ENCODE measurements at regions not wholly inside any gene's neighbourhood (a gene's known extent, or its start where the extent isn't known, plus 50 kb on each side); places are given as distances from the start of the nearest gene placed in this dataset.

- Histone ChIP-seq H3K9me3 (replicated peaks; ENCODE audit: control insufficient read depth, insufficient read depth, low read length) (peaks cover 1% of the 10 kb centered on the region), H4K20me1 (replicated peaks; ENCODE audit: control insufficient read depth, extremely low read depth, insufficient read depth, low read length) (no peaks in the 10 kb centered on the region), H3K4me3 (replicated peaks in 1 of 3; ENCODE audit: insufficient read depth in 1 of 3, low read depth in 1 of 3, low read length in 3 of 3) (no peak overlapping the region), H3K4me2 (ENCODE audit: insufficient read depth, low read length) (no peak overlapping the region), H3K79me2 (ENCODE audit: control insufficient read depth, insufficient read depth, low read length) (no peaks in the 10 kb centered on the region), H3K36me3 (ENCODE audit: control insufficient read depth in 2 of 2, extremely low read depth in 1 of 2, insufficient read depth in 2 of 2, low read length in 2 of 2) (no peaks in the 10 kb centered on the region), H3K27ac (ENCODE audit: insufficient read depth, low read depth, low read length) (no peak overlapping the region), H3K9ac (replicated peaks; ENCODE audit: extremely low read depth, insufficient read depth, low read length) (no peak overlapping the region), H3K27me3 (ENCODE audit: control insufficient read depth in 2 of 2, insufficient read depth in 2 of 2, low read length in 2 of 2) (no peaks in the 10 kb centered on the region), H2AFZ (ENCODE audit: low read depth, low read length) (no peak overlapping the region), H3K9me1 (replicated peaks; ENCODE audit: control insufficient read depth, extremely low read depth, insufficient read depth, low read length) (no peaks in the 10 kb centered on the region), H3K4me1 (ENCODE audit: control insufficient read depth, extremely low read depth, insufficient read depth, low read length) (no peaks in the 10 kb centered on the region)
- BruUV-seq (replicated peaks) = no TSS peak
- dilution Hi-C loops (cut with MboI; ENCODE audit: extremely low pct_ligation_motif_present, low sequenced_read_pairs) = no loop called here
- no peak for FAIRE-seq
- DNase-seq (ENCODE audit: low read depth, low spot score) = no peak
- intact Hi-C loops (cut with micrococcal nuclease) = no loop called here
- ChIA-PET CTCF (no interaction called here), POLR2A (no interaction called here)
- TF ChIP-seq JUN (IDR thresholded peaks at IDR 0.05; ENCODE audit: borderline replicate concordance, insufficient read depth, insufficient read length, low read depth) (no peak), POLR2AphosphoS5 (IDR thresholded peaks at IDR 0.05; ENCODE audit: insufficient read depth, low read depth, low read length) (no peak), POLR2A (IDR thresholded peaks at IDR 0.05; ENCODE audit: low read depth, low read length) (no peak), EZH2 (IDR thresholded peaks at IDR 0.05; ENCODE audit: borderline replicate concordance, low read depth, low read length, severe bottlenecking) (no peak)
- TF ChIP-seq, protein P1, sequence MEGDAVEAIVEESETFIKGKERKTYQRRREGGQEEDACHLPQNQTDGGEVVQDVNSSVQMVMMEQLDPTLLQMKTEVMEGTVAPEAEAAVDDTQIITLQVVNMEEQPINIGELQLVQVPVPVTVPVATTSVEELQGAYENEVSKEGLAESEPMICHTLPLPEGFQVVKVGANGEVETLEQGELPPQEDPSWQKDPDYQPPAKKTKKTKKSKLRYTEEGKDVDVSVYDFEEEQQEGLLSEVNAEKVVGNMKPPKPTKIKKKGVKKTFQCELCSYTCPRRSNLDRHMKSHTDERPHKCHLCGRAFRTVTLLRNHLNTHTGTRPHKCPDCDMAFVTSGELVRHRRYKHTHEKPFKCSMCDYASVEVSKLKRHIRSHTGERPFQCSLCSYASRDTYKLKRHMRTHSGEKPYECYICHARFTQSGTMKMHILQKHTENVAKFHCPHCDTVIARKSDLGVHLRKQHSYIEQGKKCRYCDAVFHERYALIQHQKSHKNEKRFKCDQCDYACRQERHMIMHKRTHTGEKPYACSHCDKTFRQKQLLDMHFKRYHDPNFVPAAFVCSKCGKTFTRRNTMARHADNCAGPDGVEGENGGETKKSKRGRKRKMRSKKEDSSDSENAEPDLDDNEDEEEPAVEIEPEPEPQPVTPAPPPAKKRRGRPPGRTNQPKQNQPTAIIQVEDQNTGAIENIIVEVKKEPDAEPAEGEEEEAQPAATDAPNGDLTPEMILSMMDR (IDR thresholded peaks at IDR 0.05; ENCODE audit: extremely low read depth in 1 of 2, insufficient read depth in 1 of 2, low read depth in 1 of 2, low read length in 2 of 2) = no peak
Measured at GRCh38 chr12:34304546-34304945, 282.2 kb downstream of the ALG10 start.

DNA sequence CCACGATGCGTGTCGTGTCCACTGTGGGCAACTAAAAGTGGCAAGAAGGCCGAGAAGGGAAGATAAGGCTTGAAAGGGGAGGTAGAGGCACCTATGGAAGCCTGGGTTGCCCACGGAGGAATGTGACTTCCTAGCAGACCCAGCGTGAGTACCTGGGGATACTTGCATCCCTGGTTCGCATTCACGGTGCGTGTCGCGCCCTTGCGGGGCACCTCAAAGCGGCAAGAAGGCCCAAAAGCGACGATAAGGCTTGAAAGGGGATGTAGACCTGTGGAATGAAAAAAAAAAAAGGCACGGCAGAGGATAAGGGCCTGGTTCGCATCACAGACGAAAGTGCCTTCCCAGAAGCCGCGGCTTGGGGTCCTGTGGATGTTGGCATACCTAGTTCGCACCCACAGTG lies 282.9 kb downstream of the ALG10 start:
- POLR2A ChIA-PET = no interaction called here
- Histone ChIP-seq H3K9me1 (replicated peaks; ENCODE audit: control insufficient read depth, extremely low read depth, insufficient read depth, low read length) (no peaks in the 10 kb centered on the region), H3K4me1 (ENCODE audit: control insufficient read depth, extremely low read depth, insufficient read depth, low read length) (no peaks in the 10 kb centered on the region), H3K9ac (replicated peaks; ENCODE audit: extremely low read depth, insufficient read depth, low read length) (no peak overlapping the region), H3K27me3 (ENCODE audit: control insufficient read depth in 2 of 2, insufficient read depth in 2 of 2, low read length in 2 of 2) (no peaks in the 10 kb centered on the region), H3K36me3 (ENCODE audit: control insufficient read depth in 2 of 2, extremely low read depth in 1 of 2, insufficient read depth in 2 of 2, low read length in 2 of 2) (no peaks in the 10 kb centered on the region), H4K20me1 (replicated peaks; ENCODE audit: control insufficient read depth, extremely low read depth, insufficient read depth, low read length) (no peaks in the 10 kb centered on the region), H3K9me3 (replicated peaks; ENCODE audit: control insufficient read depth, insufficient read depth, low read length) (peaks cover 1% of the 10 kb centered on the region), H3K27ac (ENCODE audit: insufficient read depth, low read depth, low read length) (no peak overlapping the region), H3K4me3 (replicated peaks in 1 of 3; ENCODE audit: insufficient read depth in 1 of 3, low read depth in 1 of 3, low read length in 3 of 3) (no peak overlapping the region), H3K79me2 (ENCODE audit: control insufficient read depth, insufficient read depth, low read length) (no peaks in the 10 kb centered on the region), H2AFZ (ENCODE audit: low read depth, low read length) (no peak overlapping the region), H3K4me2 (ENCODE audit: insufficient read depth, low read length) (no peak overlapping the region)
- CTCF ChIA-PET = no interaction called here
- dilution Hi-C loops (cut with MboI; ENCODE audit: extremely low pct_ligation_motif_present, low sequenced_read_pairs) (no loop called here), intact Hi-C loops (cut with micrococcal nuclease) (no loop called here)
- TF ChIP-seq FOS (IDR thresholded peaks at IDR 0.05; ENCODE audit: borderline replicate concordance, insufficient read depth, low read length) = no peak
- TF ChIP-seq, protein P2, sequence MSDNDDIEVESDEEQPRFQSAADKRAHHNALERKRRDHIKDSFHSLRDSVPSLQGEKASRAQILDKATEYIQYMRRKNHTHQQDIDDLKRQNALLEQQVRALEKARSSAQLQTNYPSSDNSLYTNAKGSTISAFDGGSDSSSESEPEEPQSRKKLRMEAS (IDR thresholded peaks at IDR 0.05; ENCODE audit: insufficient read depth, insufficient read length) = no peak
- no peak for TF ChIP-seq MYC (IDR thresholded peaks at IDR 0.05; ENCODE audit: low read depth, low read length)
- TF ChIP-seq GATA2 (IDR thresholded peaks at IDR 0.05; ENCODE audit: insufficient read depth, insufficient read length, low read depth, low read length) = no peak
- TF ChIP-seq POLR2AphosphoS5 (IDR thresholded peaks at IDR 0.05; ENCODE audit: insufficient read depth, low read depth, low read length) = no peak
- TF ChIP-seq POLR2A (IDR thresholded peaks at IDR 0.05; ENCODE audit: low read depth, low read length) = no peak
- TF ChIP-seq JUN (IDR thresholded peaks at IDR 0.05; ENCODE audit: borderline replicate concordance, insufficient read depth, insufficient read length, low read depth) = no peak
- TF ChIP-seq, protein P1 (IDR thresholded peaks at IDR 0.05; ENCODE audit: extremely low read depth in 1 of 2, insufficient read depth in 1 of 2, low read depth in 1 of 2, low read length in 2 of 2) = no peak
- no peak for TF ChIP-seq EZH2 (IDR thresholded peaks at IDR 0.05; ENCODE audit: borderline replicate concordance, low read depth, low read length, severe bottlenecking)
- FAIRE-seq (no peak), DNase-seq (ENCODE audit: low read depth, low spot score) (no peak)
- no TSS peak for BruUV-seq (replicated peaks)
